Spleen (tissue), 11 donors: ENCODE measurements at regions not wholly inside any gene's neighbourhood (a gene's known extent, or its start where the extent isn't known, plus 50 kb on each side); places are given as distances from the start of the nearest gene placed in this dataset.

Experiments
- DNase-seq: peaks from one replicate; pipeline ENCODE4 v3.0.0-alpha.2; 2020
- H3K27ac ChIP-seq, 8 donors: fragments of 200-600 bp; sonication (generic) in 7 of 8; 1 replicate in 4 of 8; 2 replicates in 4 of 8; pipeline versions ENCODE4 v1.5.0 to v1.8.0; 2016 to 2021; ENCODE audit warnings: inconsistent platforms in 4 of 8, mild to moderate bottlenecking in 4 of 8, moderate library complexity in 1 of 8
- H3K27me3 ChIP-seq, 7 donors: fragments of 200-600 bp; sonication (generic) in 6 of 7; replicated peaks in 1 of 7; 1 replicate in 4 of 7; 2 replicates in 3 of 7; pipeline versions ENCODE4 v1.5.0 to v1.8.0; 2016 to 2021; ENCODE audit warnings: inconsistent platforms in 3 of 7, mild to moderate bottlenecking in 1 of 7
- H3K36me3 ChIP-seq, 6 donors: fragments of 200-600 bp; sonication (generic) in 5 of 6; 1 replicate in 4 of 6; 2 replicates in 2 of 6; pipeline versions ENCODE4 v1.5.0 to v1.8.0; 2016 to 2021; ENCODE audit warnings: inconsistent platforms in 2 of 6
- H3K4me1 ChIP-seq, 6 donors: fragments of 200-600 bp; sonication (generic) in 5 of 6; 1 replicate in 3 of 6; 2 replicates in 3 of 6; pipeline versions ENCODE4 v1.5.0 to v1.8.0; 2016 to 2021; ENCODE audit warnings: inconsistent platforms in 3 of 6
- H3K4me3 ChIP-seq, 8 donors: fragments of 200-600 bp; sonication (generic) in 7 of 8; 1 replicate in 4 of 8; 2 replicates in 4 of 8; pipeline versions ENCODE4 v1.5.0 to v1.8.0; 2016 to 2021; ENCODE audit warnings: inconsistent platforms in 4 of 8, mild to moderate bottlenecking in 4 of 8, moderate library complexity in 2 of 8
- H3K9me3 ChIP-seq, 8 donors: fragments of 200-600 bp; sonication (generic) in 7 of 8; 1 replicate in 4 of 8; 2 replicates in 4 of 8; pipeline versions ENCODE4 v1.5.0 to v1.8.0; 2016 to 2021; ENCODE audit warnings: inconsistent platforms in 4 of 8
- POLR2A ChIP-seq, 3 donors: fragments of 450-650 bp; IDR thresholded peaks; one replicate each; pipeline ENCODE4 v1.5.1; 2017; ENCODE audit warnings: antibody characterized with exemption in 3 of 3, mild to moderate bottlenecking in 1 of 3
- POLR2AphosphoS5 ChIP-seq, 3 donors: sonication (generic); formaldehyde crosslinking; IDR thresholded peaks; one replicate each; pipeline ENCODE4 v1.5.1; 2017; ENCODE audit warnings: antibody characterized with exemption in 3 of 3
- WGBS, 5 donors: extraction: QIAGEN DNeasy Blood & Tissue Kit in 3 of 5; methylation state at CpG; one replicate each; pipeline versions ENCODE4 v1.1.5 to v1.1.7; 2013 to 2018; 5-methylcytosine and 5-hydroxymethylcytosine counted together
- intact Hi-C: fragments of 100-400 bp; cut with DNase I; formaldehyde crosslinking; loops from one replicate; pipeline ENCODE4 v1.15.0; 2023; ENCODE audit warnings: low total_unique reads
- TF ChIP-seq, protein P1 (sequence below), 11 experiments: fragments of 200-600 bp in 7 of 11; fragments of 450-650 bp in 4 of 11; sonication (generic) in 4 of 11; IDR thresholded peaks in 8 of 11; conservative IDR thresholded peaks in 3 of 11; 1 replicate in 7 of 11; 2 replicates in 4 of 11; pipeline versions ENCODE4 v1.4.0 to v1.8.0; 2016 to 2021; ENCODE audit warnings: antibody characterized with exemption in 11 of 11, inconsistent platforms in 4 of 11, mild to moderate bottlenecking in 1 of 11
- donor health status: healthy with polysubstance abuse.
- donor health status: DM: no; HTN: no; CAD: no; lungs with moderate emphysema.
- donor health status: DM: no; HTN: no; CAD: no.
- donor health status: Bipolar disorder and iron deficiency.
- donor health status: healthy.
- donor health status: DM: no; HTN: no; CAD: no.
- donor health status: DM: yes; HTN: yes; CAD: no.

DNA sequence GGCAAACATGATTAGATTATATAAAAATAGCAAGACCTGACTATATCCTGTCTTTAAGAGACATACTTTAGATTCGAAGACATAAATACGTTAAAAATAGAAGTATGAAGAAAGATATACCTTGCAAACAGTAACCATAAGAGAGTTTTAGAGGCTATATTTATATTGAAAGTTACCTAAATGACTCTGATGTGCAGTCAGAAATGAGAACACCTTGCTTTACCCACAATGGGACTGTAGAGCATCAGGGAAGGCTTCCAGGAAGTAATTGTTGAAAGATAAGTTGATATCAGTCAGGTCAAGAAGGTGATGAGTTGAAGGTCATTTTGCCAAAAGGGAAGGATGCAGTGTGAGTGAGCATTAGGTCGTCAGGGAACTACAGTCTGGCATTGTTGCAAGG, 110.2 kb downstream of the NEDD1 start:
- intact Hi-C loops = no loop called here
- TF ChIP-seq POLR2AphosphoS5 (IDR thresholded peaks at IDR 0.05) = no peak
- no peak for TF ChIP-seq POLR2A (IDR thresholded peaks at IDR 0.05)
- TF ChIP-seq, protein P1, sequence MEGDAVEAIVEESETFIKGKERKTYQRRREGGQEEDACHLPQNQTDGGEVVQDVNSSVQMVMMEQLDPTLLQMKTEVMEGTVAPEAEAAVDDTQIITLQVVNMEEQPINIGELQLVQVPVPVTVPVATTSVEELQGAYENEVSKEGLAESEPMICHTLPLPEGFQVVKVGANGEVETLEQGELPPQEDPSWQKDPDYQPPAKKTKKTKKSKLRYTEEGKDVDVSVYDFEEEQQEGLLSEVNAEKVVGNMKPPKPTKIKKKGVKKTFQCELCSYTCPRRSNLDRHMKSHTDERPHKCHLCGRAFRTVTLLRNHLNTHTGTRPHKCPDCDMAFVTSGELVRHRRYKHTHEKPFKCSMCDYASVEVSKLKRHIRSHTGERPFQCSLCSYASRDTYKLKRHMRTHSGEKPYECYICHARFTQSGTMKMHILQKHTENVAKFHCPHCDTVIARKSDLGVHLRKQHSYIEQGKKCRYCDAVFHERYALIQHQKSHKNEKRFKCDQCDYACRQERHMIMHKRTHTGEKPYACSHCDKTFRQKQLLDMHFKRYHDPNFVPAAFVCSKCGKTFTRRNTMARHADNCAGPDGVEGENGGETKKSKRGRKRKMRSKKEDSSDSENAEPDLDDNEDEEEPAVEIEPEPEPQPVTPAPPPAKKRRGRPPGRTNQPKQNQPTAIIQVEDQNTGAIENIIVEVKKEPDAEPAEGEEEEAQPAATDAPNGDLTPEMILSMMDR (IDR thresholded peaks at IDR 0.05 in 8 of 11, conservative IDR thresholded peaks at IDR 0.05 in 3 of 11) = no peak
- no peak overlapping the region for H3K27ac ChIP-seq
- no peak overlapping the region for H3K4me3 ChIP-seq
- WGBS, 5 donors = 56 to 77% (median 70%) methylated on average over 3 of the region's 3 CpGs
- peaks cover 0 to under 1% (median 0%) of the 10 kb centered on the region in 7 donors for H3K27me3 ChIP-seq
- H3K4me1 ChIP-seq = no peaks in the 10 kb centered on the region
- H3K9me3 ChIP-seq = peaks cover 0 to 17% (median 11%) of the 10 kb centered on the region in 8 donors
- no peak for DNase-seq
- no peaks in the 10 kb centered on the region for H3K36me3 ChIP-seq

DNA sequence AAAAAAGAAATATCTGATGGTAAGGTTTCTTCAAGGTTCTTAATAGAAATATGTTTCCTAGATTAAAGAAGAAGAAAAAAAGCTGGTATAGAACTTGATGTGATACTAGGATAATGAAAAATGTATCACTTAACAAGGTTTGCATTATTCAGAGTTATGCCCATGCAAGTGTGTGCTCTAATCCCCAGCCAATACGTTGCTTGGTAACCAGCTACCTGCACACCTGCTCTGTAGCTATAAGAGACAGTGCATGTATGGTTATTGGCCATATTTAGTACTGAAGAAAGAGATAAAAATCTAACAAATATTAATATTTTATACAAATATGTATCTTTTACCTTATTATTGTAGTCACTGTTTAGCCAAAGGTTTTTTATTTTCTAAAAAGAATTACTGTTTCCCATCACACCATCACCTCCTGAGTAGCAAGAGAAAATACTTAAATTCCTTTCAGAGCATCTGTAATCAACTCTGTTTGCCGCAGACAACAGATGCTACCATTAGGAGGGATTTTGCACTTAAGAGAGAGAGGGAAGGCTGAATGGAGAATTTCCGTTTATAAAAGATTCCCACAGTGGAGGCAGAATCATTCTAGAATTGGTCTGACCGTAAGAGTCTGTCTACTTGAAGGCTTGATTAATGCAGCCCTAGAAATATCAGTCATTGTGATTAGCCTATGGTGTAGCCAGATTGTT, 115.6 kb downstream of the NEDD1 start:
- WGBS, 5 donors = 81 to 94% (median 86%) methylated on average over 4 of the region's 4 CpGs
- no peaks in the 10 kb centered on the region for H3K36me3 ChIP-seq
- intact Hi-C loops = no loop called here
- DNase-seq = no peak
- H3K4me1 ChIP-seq = no peaks in the 10 kb centered on the region
- H3K4me3 ChIP-seq = no peak overlapping the region
- TF ChIP-seq POLR2A (IDR thresholded peaks at IDR 0.05) = no peak
- TF ChIP-seq, protein P1 (IDR thresholded peaks at IDR 0.05 in 8 of 11, conservative IDR thresholded peaks at IDR 0.05 in 3 of 11) = no peak
- no peak for TF ChIP-seq POLR2AphosphoS5 (IDR thresholded peaks at IDR 0.05)
- H3K27me3 ChIP-seq = no peaks in the 10 kb centered on the region
- no peaks in the 10 kb centered on the region for H3K9me3 ChIP-seq
- no peak overlapping the region for H3K27ac ChIP-seq

DNA sequence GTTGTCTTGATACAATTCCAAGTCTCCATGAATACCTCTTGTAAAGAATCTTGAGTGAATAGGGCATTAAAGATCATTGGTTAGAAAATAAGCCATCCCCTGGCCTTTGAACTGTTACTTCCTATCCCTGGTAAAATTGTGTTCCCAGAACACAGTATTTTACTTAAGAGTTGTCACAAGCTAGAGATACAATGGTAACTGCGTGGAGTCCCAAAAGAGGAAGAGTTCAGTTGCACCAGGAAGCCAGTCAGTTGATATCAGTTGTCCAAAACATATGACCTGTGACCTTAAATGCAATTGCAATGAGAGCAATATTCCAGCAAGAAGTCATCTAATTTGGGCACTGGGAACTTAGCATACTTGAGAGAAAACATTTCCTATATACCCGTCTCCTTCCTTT, 117.3 kb downstream of the NEDD1 start:
- H3K4me1 ChIP-seq = no peaks in the 10 kb centered on the region
- DNase-seq = no peak
- 39 to 70% (median 57%) methylated on average over 2 of the region's 2 CpGs for whole genome bisulfite sequencing, 5 donors
- H3K36me3 ChIP-seq = no peaks in the 10 kb centered on the region
- intact Hi-C loops = no loop called here
- no peak overlapping the region for H3K27ac ChIP-seq
- no peak overlapping the region for H3K4me3 ChIP-seq
- no peak for TF ChIP-seq POLR2AphosphoS5 (IDR thresholded peaks at IDR 0.05)
- TF ChIP-seq, protein P1 (IDR thresholded peaks at IDR 0.05 in 8 of 11, conservative IDR thresholded peaks at IDR 0.05 in 3 of 11) = no peak
- TF ChIP-seq POLR2A (IDR thresholded peaks at IDR 0.05) = no peak
- no peaks in the 10 kb centered on the region for H3K27me3 ChIP-seq
- no peaks in the 10 kb centered on the region for H3K9me3 ChIP-seq

DNA sequence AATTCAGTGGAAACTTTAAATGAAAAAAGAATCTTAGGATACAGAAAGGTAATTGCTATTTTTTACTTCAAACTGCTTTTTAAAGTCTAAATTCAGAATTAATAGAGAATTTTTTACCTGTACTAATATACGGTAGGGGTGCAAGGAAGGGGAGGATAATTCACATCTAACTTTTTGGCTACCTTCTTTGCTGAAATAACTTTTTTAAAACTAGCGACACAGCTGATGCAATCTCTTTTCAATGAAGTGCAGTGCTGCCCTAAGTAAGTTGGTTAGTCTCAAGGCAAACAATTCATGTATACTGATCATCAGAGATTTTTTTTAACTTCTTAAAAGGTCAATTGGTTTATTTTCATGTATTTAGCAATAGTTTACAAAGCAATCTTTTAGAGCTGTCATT, 119.8 kb downstream of the NEDD1 start:
- no peak for DNase-seq
- Histone ChIP-seq H3K27me3 (no peaks in the 10 kb centered on the region), H3K27ac (no peak overlapping the region), H3K36me3 (no peaks in the 10 kb centered on the region), H3K4me3 (no peak overlapping the region), H3K4me1 (no peaks in the 10 kb centered on the region), H3K9me3 (no peaks in the 10 kb centered on the region)
- 83 to 98% (median 93%) methylated on average over 2 of the region's 2 CpGs for WGBS, 5 donors
- intact Hi-C loops = no loop called here
- TF ChIP-seq POLR2AphosphoS5 (IDR thresholded peaks at IDR 0.05) (no peak), POLR2A (IDR thresholded peaks at IDR 0.05) (no peak)
- TF ChIP-seq, protein P1 (IDR thresholded peaks at IDR 0.05 in 8 of 11, conservative IDR thresholded peaks at IDR 0.05 in 3 of 11) = no peak
